Endothelial cell of umbilical vein (primary cell): ENCODE measurements at regions not wholly inside any gene's neighbourhood (a gene's known extent, or its start where the extent isn't known, plus 50 kb on each side); places are given as distances from the start of the nearest gene placed in this dataset.

ENCODE experiments used
- CTCF ChIP-seq, 2 donors: IDR thresholded peaks; 1 replicate in 1 of 2; 2 replicates in 1 of 2; pipeline ENCODE4 v1.5.1; 2011; ENCODE audit warnings: low read length in 2 of 2, mild to moderate bottlenecking in 2 of 2, moderate library complexity in 2 of 2, control low read depth in 1 of 2, inconsistent platforms in 1 of 2, low read depth in 1 of 2; ENCODE audit not compliant: insufficient read depth in 1 of 2; ENCODE audit errors: extremely low read depth in 1 of 2
- EZH2 ChIP-seq: IDR thresholded peaks from 2 replicates; pipeline ENCODE4 v1.6.1; 2012; ENCODE audit warnings: borderline replicate concordance, low read depth, mild to moderate bottlenecking, moderate library complexity, low read length, inconsistent platforms; ENCODE audit not compliant: severe bottlenecking
- FOS ChIP-seq: IDR thresholded peaks from 2 replicates; pipeline ENCODE4 v1.6.1; 2011; ENCODE audit warnings: mild to moderate bottlenecking, low read length, moderate library complexity, borderline replicate concordance; ENCODE audit not compliant: insufficient read depth
- GATA2 ChIP-seq: IDR thresholded peaks from 2 replicates; pipeline ENCODE4 v1.7.0; 2011; ENCODE audit warnings: low read depth, mild to moderate bottlenecking, moderate library complexity, mixed read lengths, low read length; ENCODE audit not compliant: insufficient read length, insufficient read depth
- JUN ChIP-seq: IDR thresholded peaks from 2 replicates; pipeline ENCODE4 v1.6.1; 2011; ENCODE audit warnings: borderline replicate concordance, low read depth; ENCODE audit not compliant: insufficient read length, insufficient read depth
- POLR2A ChIP-seq: IDR thresholded peaks from 2 replicates; pipeline ENCODE4 v1.6.1; 2012; ENCODE audit warnings: low read depth, mild to moderate bottlenecking, control low read depth, low read length
- TF ChIP-seq, protein P1 (sequence below): IDR thresholded peaks from 2 replicates; pipeline ENCODE4 v1.6.1; 2011; ENCODE audit not compliant: insufficient read depth, insufficient read length

DNA sequence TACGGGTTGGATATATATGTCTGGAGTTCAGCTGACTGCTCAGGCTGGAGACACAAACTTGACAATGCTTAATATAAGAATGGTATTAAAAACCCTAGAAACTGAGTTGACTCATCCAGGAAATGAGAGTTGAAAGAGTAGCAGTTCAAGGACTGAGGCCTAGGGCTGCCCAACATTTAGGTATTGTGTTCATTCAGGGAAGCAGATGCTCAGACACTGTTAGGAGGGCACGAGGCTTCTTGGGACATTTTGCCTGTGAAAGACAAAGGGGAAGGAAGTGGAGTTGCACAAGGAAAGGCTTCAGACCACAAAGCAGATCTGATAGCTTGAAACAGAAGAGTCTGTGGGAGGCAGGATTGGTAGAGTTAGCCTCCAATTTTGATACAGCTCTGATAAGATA is 52.0 kb upstream of the HS3ST1 start:
- TF ChIP-seq POLR2A (no peak), FOS (peak; percentile 77), CTCF (IDR thresholded peaks at IDR 0.05; ENCODE audit: extremely low read depth in 1 of 2, insufficient read depth in 1 of 2, low read depth in 1 of 2, low read length in 2 of 2) (no peak), EZH2 (no peak), GATA2 (peak; percentile 71), JUN (peak; percentile 47)
- TF ChIP-seq, protein P1, sequence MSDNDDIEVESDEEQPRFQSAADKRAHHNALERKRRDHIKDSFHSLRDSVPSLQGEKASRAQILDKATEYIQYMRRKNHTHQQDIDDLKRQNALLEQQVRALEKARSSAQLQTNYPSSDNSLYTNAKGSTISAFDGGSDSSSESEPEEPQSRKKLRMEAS, result no peak
